ENCODE measurements at regions not wholly inside any gene's neighbourhood (a gene's known extent, or its start where the extent isn't known, plus 50 kb on each side); places are given as distances from the start of the nearest gene placed in this dataset.

DNA sequence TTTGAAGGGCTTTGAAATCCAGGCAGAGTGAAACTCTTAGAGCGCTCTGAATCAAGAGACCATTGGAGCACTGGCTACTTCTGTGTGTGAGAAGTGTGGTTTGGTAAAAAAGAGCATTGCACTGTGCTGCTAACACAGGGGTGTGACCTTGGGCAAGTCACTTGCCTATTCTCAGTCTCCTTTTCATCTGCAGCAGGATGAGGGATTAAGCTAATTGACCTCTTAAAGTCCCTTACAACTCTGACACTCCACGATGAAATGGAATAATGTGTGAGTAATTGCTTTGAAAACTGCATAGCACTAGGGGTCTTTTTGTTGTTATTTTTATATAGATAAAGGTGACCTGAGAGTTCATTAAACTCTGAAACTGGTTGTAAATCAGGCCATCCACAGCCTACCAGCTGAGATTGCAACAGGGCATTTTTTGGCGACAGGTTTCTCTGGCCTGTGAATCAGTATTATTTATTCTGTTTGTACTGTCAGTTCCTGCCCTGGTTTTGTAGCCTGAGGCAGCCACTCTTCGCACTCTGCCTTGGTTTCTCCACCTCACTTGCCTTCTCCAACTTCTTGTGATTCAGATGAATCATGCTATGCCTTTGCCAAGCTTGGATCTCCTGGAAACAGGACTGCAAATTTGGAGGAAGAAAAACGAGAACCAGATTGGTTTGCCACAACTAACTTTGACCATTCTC lies 159.9 kb upstream of the PARP11 start:
- DNase-seq (ENCODE audit: low spot score) (no peak), ATAC-seq (no peak), FAIRE-seq (no peak)
- ChIA-PET POLR2A (interaction anchor here (2.8 kb wide), 1 partner anchor 18 kb away, joined by 13 read pairs; no protein-coding TSS in a partner anchor), CTCF (ENCODE audit: low intra/inter-chr PET ratio, low total read pairs) (no interaction called here)
- in situ Hi-C loops (cut with HindIII; ENCODE audit: extremely low pct_ligation_motif_present, low pct_unique_long_range_greater_than_20kb) (no loop called here), intact Hi-C loops (cut with micrococcal nuclease; ENCODE audit: unreplicated experiment) (no loop called here)
- Histone ChIP-seq H3K27ac (ENCODE audit: extremely low read length, insufficient read depth, low read length) (no peak overlapping the region), H3K4me2 (ENCODE audit: low read depth, low read length) (no peak overlapping the region), H4K20me1 (ENCODE audit: insufficient read depth, low read length) (no peaks in the 10 kb centered on the region), H3K9ac (ENCODE audit: insufficient read depth, low read depth, low read length) (no peak overlapping the region), H3K4me3 (replicated peaks in 1 of 3; ENCODE audit: insufficient read depth in 1 of 3, low read depth in 2 of 3, low read length in 3 of 3) (no peak overlapping the region), H3K4me1 (ENCODE audit: insufficient read depth, low read length) (peaks cover 57% of the 10 kb centered on the region), H3K79me2 (ENCODE audit: insufficient read depth, low read length) (no peaks in the 10 kb centered on the region), H3K27me3 (ENCODE audit: control insufficient read depth in 1 of 2, insufficient read depth in 2 of 2, low read length in 2 of 2) (no peaks in the 10 kb centered on the region), H2AFZ (ENCODE audit: low read length) (no peak overlapping the region), H3K36me3 (replicated peaks in 1 of 2; ENCODE audit: control insufficient read depth in 1 of 2, insufficient read depth in 2 of 2, low read length in 2 of 2) (no peaks in the 10 kb centered on the region), H3K9me3 (ENCODE audit: low read length) (no peaks in the 10 kb centered on the region)
- WGBS (ENCODE audit: low lambda C conversion rate), result 83% methylated on average over 5 of the region's 5 CpGs
- no TSS peak for BruUV-seq (replicated peaks)
- TF ChIP-seq ZMYM3 (CRISPR knock-in tag; IDR thresholded peaks at IDR 0.05) (0 out of 2 replicates have a peak, but pooled peaks have one; percentile 17), DZIP1 (CRISPR knock-in tag; IDR thresholded peaks at IDR 0.05) (no peak), ZBTB26 (CRISPR knock-in tag; IDR thresholded peaks at IDR 0.05; ENCODE audit: borderline replicate concordance) (no peak), EHMT2 (IDR thresholded peaks at IDR 0.05; ENCODE audit: borderline replicate concordance, low read depth, low read length) (no peak)
